Stimulated activated CD8-positive, alpha-beta memory T cell treated with anti-CD3 and anti-CD28 coated beads, Interleukin-7, amount 100 ng/mL, for 24 hours (primary cell): ENCODE measurements at regions not wholly inside any gene's neighbourhood (a gene's known extent, or its start where the extent isn't known, plus 50 kb on each side); places are given as distances from the start of the nearest gene placed in this dataset.

Experiments
- DNase-seq: peaks from one replicate; pipeline ENCODE4 v3.0.0-alpha.2; 2020; ENCODE audit warnings: low read depth

DNA sequence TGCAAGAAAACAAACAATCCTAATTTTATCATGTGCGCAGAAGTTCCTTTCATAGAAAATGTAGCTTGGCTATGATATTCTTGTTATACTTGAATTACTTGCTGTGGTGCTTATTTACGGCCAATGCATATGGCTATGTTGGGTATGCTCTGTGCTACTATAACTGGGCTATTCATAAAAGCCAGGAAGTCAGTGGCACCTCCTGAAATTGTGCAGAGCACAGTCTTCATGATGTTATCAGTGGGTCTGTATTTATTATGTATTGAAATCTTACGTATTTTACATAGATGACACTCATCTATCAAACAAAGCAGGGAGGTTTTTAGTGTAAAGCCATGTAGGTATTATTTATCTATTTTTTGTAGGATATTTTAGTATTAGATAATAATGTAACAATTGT, 196.5 kb upstream of the NAALADL2 start:
- no peak for DNase-seq

DNA sequence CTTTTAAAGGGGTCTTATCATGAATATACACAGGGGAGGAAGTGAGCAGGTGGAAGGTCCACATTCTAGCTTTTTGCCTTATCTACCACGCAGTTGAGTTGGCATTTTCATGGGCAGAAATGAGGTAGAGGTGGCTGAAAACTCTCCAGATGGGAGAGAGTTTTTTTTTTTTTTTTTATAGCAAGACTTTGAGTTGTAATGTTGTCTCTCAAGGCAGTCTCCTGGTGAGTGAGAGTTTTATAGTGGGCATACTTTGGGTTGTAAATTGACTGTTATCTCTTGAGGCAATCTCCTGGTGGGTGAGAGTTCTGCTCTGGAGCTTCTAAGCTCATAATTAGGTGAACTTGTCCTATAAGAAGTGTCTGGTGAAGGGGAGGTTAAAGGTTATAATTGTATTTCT, 191.7 kb upstream of the NAALADL2 start:
- DNase-seq = no peak

DNA sequence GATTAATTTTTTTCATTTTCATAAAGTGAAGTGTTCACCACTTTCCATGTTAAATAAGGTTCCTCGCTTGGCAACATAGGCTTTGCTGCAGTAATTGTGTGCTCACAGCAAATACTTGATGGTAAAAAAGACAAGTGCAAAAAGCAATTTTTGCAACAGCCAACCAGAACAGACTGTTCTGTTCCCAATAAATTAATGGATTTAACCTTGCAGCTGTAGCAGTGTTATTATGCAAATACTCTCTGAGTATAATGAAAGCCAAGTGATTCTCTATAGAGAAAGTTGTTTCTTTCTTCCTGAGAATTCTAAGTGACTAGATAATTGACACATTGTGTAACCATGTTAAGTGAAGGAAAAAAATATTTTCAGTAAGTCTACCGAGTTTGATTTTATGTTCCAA, 183.7 kb upstream of the NAALADL2 start:
- DNase-seq = no peak

DNA sequence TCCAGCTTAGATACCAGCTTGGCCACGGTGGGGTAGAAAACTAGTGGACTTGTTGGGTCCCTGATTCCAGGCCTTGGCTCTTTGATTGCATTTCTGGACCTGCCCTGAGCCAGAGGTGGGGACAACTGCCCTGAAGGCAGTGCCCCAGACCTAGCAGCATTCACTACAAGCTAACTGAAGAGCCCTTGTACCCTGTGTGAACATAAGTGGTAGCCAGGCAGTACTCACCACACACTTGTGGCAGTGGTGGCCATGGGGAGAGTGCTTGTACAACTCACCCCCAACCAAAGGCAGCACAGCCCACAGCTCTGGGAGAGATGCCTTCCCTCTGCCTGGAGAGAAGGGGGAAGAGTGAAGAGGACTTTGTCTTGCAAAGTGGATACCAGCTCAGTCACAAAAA, 177.3 kb upstream of the NAALADL2 start:
- no peak for DNase-seq

DNA sequence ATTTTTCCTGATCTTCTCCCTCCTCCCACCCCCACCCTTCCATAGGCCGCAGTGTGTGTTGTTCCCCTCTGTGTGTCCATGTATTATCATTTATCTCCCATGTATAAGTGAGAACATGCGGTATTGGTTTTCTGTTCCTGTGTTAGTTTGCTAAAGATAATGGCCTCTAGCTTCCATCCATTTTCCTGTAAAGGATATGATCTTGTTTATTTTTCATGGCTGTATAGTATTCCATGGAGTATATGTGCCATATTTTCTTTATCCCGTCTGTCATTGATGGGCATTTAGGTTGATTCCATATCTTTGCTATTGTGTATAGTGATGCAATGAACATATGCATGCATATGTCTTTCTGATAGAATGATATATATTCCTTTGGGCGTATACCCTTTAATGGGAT, 173.3 kb upstream of the NAALADL2 start:
- no peak for DNase-seq

GRCh38 chr3:174697310-174697709, 161.8 kb upstream of the NAALADL2 start:
- DNase-seq = no peak

DNA sequence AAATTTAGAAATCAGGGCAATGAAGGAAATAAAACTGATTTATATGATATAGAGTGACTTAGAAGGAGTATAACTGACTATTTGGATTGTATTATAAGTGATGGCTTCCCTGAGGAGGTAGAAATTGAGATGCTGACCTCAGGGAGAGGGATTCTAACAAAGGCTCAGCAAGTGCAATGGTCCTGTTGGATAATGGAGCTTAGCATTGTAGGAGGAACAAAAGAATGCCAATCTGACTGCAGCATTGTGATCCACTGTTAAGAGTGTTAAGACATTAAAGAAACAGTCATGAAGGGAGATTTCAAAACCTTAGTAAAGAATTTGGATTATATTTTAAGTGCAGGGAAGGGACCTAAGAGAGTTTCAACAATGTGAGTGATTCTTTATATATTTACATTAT, 158.4 kb upstream of the NAALADL2 start:
- no peak for DNase-seq

- DNase-seq = no peak
These were observed 148.5 kb upstream of the NAALADL2 start for GRCh38 chr3:174710612-174711011.

DNA sequence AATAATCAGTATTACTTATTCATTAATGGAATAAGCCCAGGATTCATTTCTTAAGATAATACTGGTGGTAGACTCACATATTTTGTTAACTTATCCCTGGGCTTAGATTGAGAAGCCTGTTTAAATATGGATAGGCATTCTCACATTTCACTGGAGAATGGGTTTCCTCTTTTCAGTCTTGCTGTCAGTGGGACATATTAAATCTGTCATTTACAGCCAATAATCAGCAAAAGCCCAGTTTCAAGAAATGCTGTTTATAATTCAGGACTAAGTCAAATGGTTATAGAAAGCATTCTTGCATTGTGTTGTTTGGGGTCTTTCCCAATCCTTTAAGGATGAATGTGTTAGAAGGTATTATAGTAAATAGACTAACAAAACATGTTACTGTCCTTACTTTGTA, 143.7 kb upstream of the NAALADL2 start:
- no peak for DNase-seq

DNA sequence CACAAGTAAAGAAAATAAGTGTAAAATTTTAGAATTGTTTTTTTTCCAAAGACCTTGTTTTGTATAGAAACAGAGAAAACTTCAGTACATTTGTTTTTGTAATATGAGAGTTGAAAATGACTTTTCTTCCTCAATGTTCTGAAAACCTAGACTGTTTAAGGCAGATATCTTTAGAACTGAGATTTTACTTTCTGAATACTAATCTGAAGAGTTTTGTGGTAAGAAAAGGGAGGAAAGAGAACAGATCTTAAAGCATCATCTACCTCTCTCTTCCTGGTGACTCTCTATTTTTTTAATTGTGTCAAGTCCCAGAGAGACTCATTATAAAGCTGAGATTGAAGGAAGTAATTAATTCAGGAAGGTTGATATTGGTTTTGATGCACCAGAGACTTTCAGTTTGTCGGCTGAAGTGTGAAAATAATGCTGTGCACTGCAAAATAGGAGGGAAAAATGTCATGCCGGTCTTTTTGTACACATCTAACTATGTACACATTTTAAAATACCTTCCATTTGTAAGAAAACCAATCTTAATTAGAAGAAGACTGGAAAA, 142.1 kb upstream of the NAALADL2 start:
- DNase-seq = no peak

DNA sequence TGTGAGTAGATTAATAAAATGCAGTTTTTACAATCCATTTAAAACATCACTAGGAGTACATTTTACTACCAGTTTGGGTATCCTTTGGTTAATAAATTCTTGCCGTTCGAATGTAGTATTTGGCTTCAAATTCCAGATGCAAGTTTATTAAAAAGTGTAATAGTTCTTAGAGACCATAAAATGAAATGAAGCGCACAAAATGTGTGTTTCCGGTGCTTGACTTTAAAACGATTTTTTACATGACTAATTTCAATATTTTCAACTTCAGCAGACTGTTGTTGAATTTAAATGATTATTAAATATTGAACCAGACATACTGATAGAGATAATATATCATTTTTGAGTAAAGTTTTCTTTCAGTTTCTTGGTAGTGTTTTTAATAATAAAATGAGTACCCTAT, 138.4 kb upstream of the NAALADL2 start:
- DNase-seq = no peak

- no peak for DNase-seq
These were observed 133.8 kb upstream of the NAALADL2 start for GRCh38 chr3:174725303-174725702.

- DNase-seq = no peak
These were observed 121.2 kb upstream of the NAALADL2 start for GRCh38 chr3:174737966-174738365.

DNA sequence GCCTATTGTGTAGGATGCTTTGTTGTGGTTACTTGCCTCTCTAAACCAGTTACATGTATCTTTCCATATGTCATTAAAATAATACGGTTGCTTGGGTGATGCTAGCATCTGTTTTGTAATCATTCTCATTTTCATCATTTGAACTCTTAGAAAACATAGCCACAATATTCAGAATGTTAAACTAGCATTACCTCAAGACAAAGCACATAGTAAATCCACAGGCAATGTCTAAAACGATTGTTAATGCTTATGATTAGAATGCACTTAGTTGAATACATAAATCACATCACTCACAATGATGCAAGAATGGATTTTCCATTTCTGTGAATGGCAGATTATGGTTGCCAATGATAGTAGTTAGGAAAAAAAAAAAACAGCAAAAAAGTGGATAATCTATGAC, 110.0 kb upstream of the NAALADL2 start:
- DNase-seq = no peak

DNA sequence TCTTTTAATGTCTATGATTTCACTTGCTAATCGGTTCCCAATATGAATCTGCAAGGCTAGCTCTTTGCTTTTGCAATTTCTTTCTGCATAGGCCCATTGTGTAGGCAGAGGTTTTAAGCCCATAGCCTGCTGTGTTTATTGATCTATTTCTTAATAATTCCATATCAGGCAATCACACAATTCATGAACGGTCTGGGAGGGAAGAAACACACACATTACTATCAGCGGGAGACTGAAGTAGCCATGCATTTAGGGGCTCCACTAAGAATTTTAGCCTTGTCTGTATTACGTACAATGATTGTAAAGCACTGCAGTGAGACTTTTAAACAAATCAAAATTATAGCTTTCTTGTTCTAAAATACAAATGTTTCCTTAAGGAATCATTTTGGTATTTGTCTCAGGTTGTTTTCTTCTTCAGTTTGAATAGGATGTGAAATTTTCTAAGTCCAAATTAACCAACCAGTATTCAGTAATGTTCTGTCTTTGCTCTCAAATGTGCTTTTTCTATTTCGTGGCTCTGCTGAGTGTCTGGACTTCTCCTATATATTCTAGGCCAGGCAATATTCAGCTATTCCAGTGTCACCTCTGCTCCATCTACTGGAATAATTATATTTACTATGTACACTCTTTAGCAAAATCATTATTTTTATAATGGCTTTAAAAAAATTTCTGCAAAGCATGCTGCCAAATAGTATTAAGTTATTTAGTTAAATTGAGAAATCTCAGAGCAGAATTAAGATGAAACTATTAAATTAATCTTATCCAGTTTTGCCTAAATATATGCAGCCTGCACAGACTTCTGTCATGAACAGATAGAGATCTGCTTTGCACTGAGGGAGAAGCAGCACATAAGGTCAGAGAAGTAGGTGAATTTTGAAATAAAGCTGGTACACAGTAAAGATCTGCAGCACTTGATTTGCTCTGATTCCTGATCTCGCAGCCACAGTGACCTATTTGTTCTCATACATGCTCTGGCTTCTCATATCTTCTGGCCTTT, 103.0 kb upstream of the NAALADL2 start:
- DNase-seq = no peak

DNA sequence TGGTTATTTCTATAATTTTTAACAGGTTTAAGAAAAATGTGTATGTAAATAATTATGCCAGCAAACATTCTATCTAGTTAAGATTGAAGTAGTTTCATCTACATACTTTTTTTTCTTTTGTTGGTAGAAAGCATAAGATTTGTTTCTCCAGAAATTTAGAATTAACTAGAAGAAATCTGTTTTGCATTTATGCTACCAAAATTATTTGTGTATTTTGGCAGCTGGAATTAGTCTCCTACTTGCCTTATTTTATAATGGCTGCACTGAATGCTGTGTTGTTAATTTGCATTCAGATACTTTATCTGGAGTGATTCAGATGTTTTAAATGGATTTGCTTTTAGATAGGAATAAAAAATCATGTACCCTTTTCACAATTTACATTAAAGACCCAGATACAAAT, 100.2 kb upstream of the NAALADL2 start:
- no peak for DNase-seq

GRCh38 chr3:174767406-174767805, 91.7 kb upstream of the NAALADL2 start:
- DNase-seq = no peak

DNA sequence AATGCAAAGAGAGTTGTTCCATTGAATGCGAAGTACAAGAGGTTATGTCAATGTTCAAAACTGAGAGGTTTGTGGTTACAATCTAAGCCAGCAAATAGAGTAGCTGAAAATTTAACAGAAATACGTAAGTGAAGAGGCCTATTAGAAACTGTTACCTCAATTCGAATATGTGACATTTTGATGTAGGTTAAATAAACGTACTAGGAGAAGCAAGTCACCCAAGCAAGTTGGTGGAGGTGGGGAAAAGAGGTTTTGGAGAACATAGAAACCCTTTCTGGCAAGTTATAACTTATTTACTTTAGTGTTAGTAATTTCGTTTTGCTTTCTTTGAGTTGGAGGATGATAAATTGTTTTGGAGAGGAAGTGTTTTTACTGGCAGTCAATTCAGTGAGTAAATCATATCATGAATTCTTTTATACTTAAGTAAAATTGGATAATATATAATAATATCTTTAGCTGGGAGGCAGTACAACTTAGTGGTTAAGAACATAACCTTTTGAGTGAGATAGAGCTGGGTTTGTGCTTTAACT, 91.2 kb upstream of the NAALADL2 start:
- no peak for DNase-seq

DNA sequence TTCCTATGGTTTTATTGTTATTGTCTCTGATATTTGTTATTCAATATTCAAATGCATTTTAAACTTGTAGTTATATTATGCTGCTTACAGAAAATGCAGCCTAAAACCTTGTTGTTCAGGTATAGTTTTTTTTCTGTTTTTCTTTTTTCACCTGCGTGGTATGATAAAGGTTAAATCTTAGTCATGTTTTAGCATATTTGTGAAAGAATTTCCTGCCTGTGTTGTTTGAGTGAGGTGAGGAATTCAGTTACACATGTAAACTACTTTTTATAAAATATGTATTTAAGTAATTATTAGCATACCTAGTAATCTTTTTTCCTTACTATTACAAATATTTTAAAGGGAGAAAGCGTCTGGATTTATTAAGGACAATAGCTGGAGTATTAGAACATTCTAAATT, 90.0 kb upstream of the NAALADL2 start:
- DNase-seq = no peak

DNA sequence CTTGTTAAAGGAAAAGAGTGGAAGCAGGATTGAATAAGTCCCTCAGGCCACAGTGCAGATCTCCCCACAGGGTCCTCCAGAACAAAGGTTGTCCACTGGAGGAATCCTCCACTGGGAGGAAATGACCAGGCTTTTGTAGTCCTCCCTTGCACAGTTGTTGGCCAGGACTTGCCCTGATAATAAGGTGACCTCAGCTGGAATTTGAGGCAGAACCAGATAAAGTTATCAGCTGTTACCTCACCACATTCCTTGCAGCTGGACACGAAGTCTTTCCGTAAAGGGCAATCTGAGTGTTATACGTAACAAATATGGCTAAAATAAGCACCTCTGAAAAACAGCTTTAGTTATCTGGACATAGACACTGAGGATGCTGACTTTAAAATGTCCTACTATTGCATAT, 83.5 kb upstream of the NAALADL2 start:
- no peak for DNase-seq

DNA sequence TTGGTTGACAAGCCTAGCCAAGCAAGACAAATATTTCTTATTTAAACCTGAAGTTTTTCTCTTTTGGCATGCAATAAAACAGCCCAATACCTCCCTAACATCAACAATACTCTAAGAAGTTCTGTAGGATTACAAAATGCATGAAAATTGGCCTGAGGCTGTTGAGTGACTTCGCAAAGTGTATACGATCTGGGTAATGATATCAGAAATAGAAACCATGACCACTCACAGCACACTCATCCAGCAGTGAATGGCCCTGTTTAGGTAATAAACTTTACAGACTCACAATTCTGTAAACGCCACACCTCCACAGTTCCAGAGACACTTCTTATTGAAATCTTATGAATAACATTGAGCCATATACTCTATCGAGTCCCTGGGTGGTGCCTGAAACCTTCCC, 83.0 kb upstream of the NAALADL2 start:
- no peak for DNase-seq

DNA sequence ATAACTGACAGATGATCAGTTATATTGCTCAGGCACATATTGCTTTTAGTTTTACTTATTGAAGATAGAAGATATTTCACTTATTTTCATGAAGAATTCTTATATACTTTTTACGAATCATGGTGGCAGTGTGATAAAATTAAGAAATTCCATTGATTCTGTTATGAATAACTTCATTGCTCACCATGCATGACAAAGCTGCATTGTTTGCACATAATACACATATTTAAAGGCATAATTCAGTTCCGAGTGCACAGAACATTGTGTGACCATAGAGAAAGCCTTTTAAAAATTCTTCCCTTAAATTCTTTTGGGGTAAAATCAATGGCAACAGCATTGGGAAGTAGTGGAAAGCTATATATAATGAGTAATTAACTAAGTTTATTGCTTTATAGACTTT, 82.5 kb upstream of the NAALADL2 start:
- no peak for DNase-seq

DNA sequence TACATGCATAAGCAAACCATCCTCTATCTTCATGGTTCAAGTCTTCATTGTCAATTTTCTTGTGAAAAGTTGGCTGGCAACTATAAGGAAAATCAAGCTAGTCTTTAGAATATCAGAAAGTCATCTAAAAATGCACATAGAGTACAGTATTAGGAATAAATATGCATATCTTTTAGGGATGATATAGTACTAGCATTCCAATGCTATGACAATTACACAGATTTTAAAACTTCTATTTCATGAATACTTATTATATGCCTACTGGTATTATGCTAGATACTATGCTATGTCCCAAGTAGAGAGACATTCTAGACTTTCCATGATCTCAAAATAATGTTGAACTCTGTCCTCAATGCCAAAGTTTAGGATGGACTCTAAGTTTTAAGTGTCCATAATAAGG, 81.3 kb upstream of the NAALADL2 start:
- no peak for DNase-seq

GRCh38 chr3:174783502-174783901, 75.6 kb upstream of the NAALADL2 start:
- no peak for DNase-seq
